Left renal pelvis (tissue), 4 donors: ENCODE measurements at regions not wholly inside any gene's neighbourhood (a gene's known extent, or its start where the extent isn't known, plus 50 kb on each side); places are given as distances from the start of the nearest gene placed in this dataset.

Experiments
- DNase-seq, 4 donors: peaks; one replicate each; pipeline ENCODE4 v3.0.0-alpha.2; 2013; ENCODE audit warnings: low read depth in 4 of 4, low spot score in 3 of 4

DNA sequence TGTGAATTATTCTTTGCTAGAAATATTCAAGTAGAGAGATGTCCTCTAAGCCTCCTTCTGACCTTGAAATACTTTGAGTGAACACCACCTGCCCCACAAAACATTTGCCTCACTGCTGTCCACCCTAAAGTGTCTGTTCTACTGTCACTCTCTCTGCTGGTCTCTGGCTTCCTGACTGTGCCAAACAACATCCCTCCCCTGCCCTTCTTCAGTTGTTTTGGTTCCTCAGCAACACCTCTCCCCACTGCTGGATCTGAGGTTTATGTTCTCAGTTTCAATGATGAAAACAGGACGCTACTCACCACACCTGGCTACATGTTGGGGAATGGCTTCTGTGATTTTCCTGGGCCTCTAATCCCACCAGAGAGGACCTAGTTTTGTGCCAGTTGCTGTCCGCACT, 456.9 kb downstream of the BCOR start:
- no peak for DNase-seq

DNA sequence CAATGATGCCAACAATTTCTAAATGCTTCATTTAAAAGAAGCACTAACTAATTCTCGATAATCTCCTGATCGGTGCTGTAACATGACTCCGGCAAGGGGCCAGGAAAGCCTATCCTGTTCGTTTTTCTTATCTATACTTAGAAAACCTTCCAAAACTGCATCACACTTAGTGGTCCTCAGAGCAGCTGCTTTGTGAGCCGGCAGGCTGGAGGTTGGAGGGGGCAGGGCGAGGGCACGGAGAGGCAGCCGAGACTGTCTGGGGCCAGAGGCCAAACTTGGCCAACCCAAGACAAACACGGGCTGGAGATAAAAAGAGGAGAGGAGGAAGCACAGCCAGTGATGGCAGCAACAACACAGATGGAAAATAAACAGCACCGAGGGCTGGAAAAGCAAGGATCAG, 455.7 kb downstream of the BCOR start:
- DNase-seq, result no peak

GRCh38 chrX:39643550-39643949, 454.2 kb downstream of the BCOR start:
- DNase-seq, result no peak

- peak in 2 of 4 donors; percentile 42 to 48 for DNase-seq
Measured at GRCh38 chrX:39645178-39645895, 452.4 kb downstream of the BCOR start.

- DNase-seq, result no peak
Measured at GRCh38 chrX:39648548-39649254, 449.1 kb downstream of the BCOR start.

- DNase-seq, result no peak
Measured at GRCh38 chrX:39650768-39651347, 446.9 kb downstream of the BCOR start.

DNA sequence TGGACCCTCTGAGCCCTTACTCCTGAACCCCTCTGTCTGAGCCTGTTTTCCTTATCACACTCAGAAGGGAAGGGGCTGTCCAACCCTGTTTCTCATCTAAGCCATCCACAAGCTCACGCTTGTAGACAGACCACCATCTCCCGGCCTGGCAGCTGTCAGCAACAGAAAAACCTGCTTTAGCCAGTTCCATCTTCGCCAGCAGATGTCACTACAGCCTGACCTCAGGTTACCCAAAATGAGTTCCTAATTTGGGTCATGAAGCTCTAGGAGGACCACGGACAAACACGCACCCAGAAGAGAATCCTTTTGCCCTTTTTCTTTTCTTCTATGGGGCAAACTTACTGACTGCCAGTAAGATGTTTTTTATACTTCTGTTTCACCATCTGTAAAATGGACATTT, 445.4 kb downstream of the BCOR start:
- DNase-seq, result no peak

GRCh38 chrX:39653691-39654090, 444.1 kb downstream of the BCOR start:
- DNase-seq, result no peak

DNA sequence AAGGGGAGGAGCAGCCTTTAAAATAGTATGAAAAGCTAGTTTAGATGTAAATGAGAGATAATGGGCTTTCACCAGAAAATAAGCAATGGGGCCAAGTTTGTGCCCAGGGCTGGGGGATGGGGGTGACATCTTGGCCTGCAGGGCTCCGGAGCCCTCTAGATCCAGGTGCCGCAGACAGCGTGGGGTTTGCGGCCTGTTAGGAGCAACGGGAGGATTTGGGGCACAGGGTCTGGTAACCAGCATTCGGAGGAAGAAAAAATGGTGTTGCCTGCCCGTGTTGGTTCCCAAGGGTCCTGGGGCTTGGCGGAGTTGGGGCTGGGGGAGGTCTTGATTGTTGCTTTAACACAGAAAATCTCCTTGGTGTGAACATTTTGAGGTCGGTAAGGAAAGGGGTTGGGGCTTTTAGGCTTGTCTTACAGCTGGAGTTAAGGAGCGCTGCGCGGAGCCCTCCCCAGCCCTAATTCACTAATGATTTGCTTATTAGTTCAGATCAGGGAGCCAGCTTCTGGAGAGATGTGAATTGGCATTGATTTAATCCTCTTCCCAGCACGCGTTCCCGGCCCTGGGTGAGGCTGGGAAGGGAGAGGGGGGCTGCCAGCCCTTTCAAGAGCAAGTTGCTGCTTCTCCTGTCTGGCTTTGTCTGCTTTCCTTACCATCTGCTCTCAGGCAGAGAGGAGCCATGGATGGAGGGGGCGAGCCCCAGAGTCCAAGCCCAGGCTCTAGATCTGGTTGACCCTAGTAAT, 443.4 kb downstream of the BCOR start:
- no peak for DNase-seq

DNA sequence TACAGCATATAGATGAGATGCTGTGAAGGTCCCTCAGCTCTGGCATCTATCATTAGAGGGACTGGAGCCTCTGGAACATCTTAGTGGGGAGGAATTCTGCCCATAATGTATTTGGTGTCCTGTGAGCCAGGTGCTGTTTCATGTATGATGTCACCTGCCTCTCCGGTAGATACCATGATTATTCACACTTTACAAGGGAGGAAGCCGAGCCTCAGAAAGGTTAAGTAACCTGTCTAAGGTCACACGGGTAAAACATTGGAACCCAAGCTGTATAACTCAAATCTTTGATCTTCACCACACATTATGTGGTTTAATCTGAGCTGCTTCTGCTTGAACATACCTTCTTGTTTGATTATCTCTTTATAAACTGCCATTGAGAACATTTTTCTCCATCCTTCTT, 442.8 kb downstream of the BCOR start:
- DNase-seq, result no peak

GRCh38 chrX:39661116-39661907, 436.4 kb downstream of the BCOR start:
- DNase-seq, result no peak

DNA sequence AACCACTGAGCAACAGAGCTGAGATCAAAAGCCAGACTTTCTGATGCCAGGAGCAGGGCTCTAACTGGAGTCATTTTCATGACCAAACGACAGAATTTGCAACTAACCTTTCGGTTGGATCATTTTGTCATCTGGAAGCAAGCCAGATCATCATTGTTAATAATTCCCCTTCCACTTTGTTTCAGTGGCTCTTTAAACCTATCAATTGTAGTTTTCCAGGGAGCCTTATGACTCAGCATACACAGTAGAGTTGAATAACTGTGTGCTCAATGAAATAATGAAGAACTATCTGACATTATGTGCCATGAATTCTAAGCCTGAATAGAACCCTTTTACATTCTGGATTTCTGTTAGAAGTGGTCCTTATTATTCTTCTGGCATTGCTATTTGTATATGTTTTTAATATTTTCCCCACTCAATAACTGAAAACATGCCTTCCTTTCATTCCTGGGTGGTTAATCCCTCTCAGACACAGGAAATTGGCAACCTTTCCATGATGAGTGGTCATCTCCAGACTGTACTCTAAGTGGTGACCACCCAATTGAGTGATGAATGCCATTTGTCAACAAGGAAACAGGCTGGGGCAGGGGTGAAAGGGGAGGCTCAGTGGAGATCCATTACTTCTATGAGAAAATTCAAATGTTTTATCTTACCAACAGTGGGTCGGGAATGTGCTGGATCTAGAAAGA, 431.8 kb downstream of the BCOR start:
- DNase-seq, result no peak

DNA sequence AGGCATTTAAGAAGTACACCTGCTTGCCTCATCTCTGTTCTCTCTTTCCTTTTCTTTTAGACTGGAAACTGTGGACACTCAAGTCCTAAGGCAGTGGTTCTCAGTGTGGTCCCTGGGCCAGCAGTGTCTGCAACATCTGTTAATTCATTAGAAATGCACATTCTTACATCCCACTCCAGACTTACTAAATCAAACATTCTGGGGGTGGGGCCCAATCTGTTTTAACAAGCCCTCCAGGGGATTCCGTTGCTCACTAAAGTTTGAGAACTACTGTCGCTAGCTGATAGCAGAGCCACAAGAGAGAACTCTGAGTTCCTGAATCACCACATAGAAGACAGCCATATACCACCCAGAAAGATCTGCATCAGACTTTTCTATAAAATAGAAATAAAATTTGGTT, 430.6 kb downstream of the BCOR start:
- no peak for DNase-seq

GRCh38 chrX:39667736-39668482, 429.8 kb downstream of the BCOR start:
- no peak for DNase-seq

GRCh38 chrX:39669668-39670067, 428.1 kb downstream of the BCOR start:
- DNase-seq, result no peak

DNA sequence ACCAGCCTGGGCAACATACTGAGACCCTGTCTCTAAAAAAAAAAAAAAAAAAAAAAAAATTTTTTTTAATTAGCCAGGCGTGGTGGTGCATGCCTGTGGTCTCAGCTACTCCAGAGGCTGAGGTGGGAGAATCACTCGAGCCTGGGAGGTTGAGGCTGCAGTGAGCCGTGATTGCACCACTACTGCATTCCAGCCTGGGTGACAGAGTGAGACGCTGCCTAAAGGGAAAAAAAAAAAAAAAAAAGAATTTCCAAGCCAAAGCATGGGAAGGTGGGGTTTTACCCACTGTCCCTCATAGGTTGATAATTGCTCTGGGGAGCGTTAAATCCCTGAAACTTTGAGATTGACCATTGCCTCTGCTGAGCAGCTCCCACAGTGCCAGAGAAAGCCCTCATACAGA, 427.5 kb downstream of the BCOR start:
- DNase-seq, result no peak

- no peak for DNase-seq
Measured at GRCh38 chrX:39672405-39672804, 425.4 kb downstream of the BCOR start.

DNA sequence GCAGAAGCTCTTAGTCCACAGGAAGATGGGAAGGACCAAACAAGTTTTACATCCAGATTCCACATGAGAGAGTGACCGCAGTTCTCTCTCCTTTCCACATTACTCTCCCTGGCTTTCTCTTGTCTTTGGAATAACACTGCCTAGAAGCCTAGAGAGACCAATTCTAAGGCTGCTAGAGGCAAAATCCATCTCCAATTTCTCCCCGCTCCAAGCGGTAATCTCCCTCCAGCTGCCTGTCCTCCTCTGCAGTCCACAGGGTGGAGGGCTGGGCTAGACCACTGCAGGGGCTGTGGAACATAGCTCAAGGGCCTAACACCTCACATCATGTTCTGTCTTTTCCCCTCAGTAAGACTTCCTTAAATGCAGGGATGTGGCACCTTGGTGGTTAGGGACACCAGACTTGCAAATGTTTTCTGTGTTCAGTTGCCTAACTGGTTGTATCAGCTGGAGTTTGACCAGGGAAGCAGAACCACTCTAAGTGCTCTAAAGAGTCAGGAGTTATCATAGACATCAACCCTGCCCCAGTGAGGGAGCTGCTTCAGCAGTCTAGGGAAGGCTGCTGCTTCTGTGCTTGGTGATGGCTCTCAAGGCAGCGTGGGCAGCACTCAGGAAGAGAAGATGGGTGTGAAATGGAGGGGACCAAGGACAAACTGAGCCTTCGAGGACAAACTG, 423.1 kb downstream of the BCOR start:
- no peak for DNase-seq

GRCh38 chrX:39675162-39675553, 422.6 kb downstream of the BCOR start:
- no peak for DNase-seq
